ENCODE measurements at regions not wholly inside any gene's neighbourhood (a gene's known extent, or its start where the extent isn't known, plus 50 kb on each side); places are given as distances from the start of the nearest gene placed in this dataset.

- peaks cover 11% of the 10 kb centered on the region for H3K4me1 ChIP-seq (ENCODE audit: control insufficient read depth, insufficient read depth, low read length)
- Mint-ChIP-seq H3K36me3 (ENCODE audit: low read depth) (no peaks in the 10 kb centered on the region), H3K4me3 (peak overlapping the region; percentile 65), H3K4me1 (peaks cover 38% of the 10 kb centered on the region), H3K27ac (peak overlapping the region; percentile 99), H3K9me3 (no peaks in the 10 kb centered on the region), H3K27me3 (ENCODE audit: insufficient read depth) (peaks cover 11% of the 10 kb centered on the region)
- TF ChIP-seq CTCF (conservative IDR thresholded peaks at IDR 0.05) = peak; percentile 43
- WGBS, 2 experiments (ENCODE audit: insufficient coverage in 1 of 2, insufficient read length in 1 of 2) = 0% methylated on average over 9 to 62 of the region's 62 CpGs
- peak; percentile 97 for DNase-seq
- peak overlapping the region; percentile 86 for H3K4me3 ChIP-seq (ENCODE audit: low read length)
- H3K27me3 ChIP-seq (ENCODE audit: control insufficient read depth, insufficient read depth, low read length, poor library complexity, severe bottlenecking) = no peaks in the 10 kb centered on the region
- peak overlapping the region; percentile 100 for H3K27ac ChIP-seq (ENCODE audit: low read depth, low read length)
- H3K36me3 ChIP-seq (ENCODE audit: control insufficient read depth, insufficient read depth, low read length) = no peaks in the 10 kb centered on the region
- peak overlapping the region; percentile 98 for H3K9ac ChIP-seq (ENCODE audit: extremely low read depth, low read length, poor library complexity, severe bottlenecking)
- no peaks in the 10 kb centered on the region for H3K9me3 ChIP-seq (ENCODE audit: control insufficient read depth, low read length)
Observed at GRCh38 chr1:54488065-54488750, 59.8 kb upstream of the ACOT11 start.

GRCh38 chr1:54487571-54488050 is 60.4 kb upstream of the ACOT11 start:
- Mint-ChIP-seq H3K4me3 (peak overlapping the region; percentile 65), H3K27ac (peak overlapping the region; percentile 86), H3K27me3 (ENCODE audit: insufficient read depth) (peaks cover 11% of the 10 kb centered on the region), H3K4me1 (peaks cover 38% of the 10 kb centered on the region), H3K36me3 (ENCODE audit: low read depth) (no peaks in the 10 kb centered on the region), H3K9me3 (no peaks in the 10 kb centered on the region)
- Histone ChIP-seq H3K27ac (ENCODE audit: low read depth, low read length) (peak overlapping the region; percentile 100), H3K36me3 (ENCODE audit: control insufficient read depth, insufficient read depth, low read length) (no peaks in the 10 kb centered on the region), H3K27me3 (ENCODE audit: control insufficient read depth, insufficient read depth, low read length, poor library complexity, severe bottlenecking) (no peaks in the 10 kb centered on the region), H3K9ac (ENCODE audit: extremely low read depth, low read length, poor library complexity, severe bottlenecking) (peak overlapping the region; percentile 98), H3K9me3 (ENCODE audit: control insufficient read depth, low read length) (no peaks in the 10 kb centered on the region), H3K4me1 (ENCODE audit: control insufficient read depth, insufficient read depth, low read length) (peaks cover 11% of the 10 kb centered on the region), H3K4me3 (ENCODE audit: low read length) (peak overlapping the region; percentile 64)
- 16 to 22% methylated on average over 5 to 21 of the region's 21 CpGs for WGBS, 2 experiments (ENCODE audit: insufficient coverage in 1 of 2, insufficient read length in 1 of 2)
- TF ChIP-seq CTCF (conservative IDR thresholded peaks at IDR 0.05) = no peak
- DNase-seq = peak; percentile 77

- H3K4me3 ChIP-seq (ENCODE audit: low read length) = no peak overlapping the region
- no peaks in the 10 kb centered on the region for H3K9me3 Mint-ChIP-seq
- peak overlapping the region; percentile 65 for H3K4me3 Mint-ChIP-seq
- no peaks in the 10 kb centered on the region for H3K36me3 Mint-ChIP-seq (ENCODE audit: low read depth)
- peak overlapping the region; percentile 37 for H3K27ac Mint-ChIP-seq
- TF ChIP-seq CTCF (conservative IDR thresholded peaks at IDR 0.05) = no peak
- H3K4me1 ChIP-seq (ENCODE audit: control insufficient read depth, insufficient read depth, low read length) = peaks cover 11% of the 10 kb centered on the region
- DNase-seq = no peak
- H3K9ac ChIP-seq (ENCODE audit: extremely low read depth, low read length, poor library complexity, severe bottlenecking) = peak overlapping the region; percentile 98
- H3K27me3 Mint-ChIP-seq (ENCODE audit: insufficient read depth) = peaks cover 11% of the 10 kb centered on the region
- no peaks in the 10 kb centered on the region for H3K27me3 ChIP-seq (ENCODE audit: control insufficient read depth, insufficient read depth, low read length, poor library complexity, severe bottlenecking)
- peaks cover 39% of the 10 kb centered on the region for H3K4me1 Mint-ChIP-seq
- no peaks in the 10 kb centered on the region for H3K9me3 ChIP-seq (ENCODE audit: control insufficient read depth, low read length)
- whole genome bisulfite sequencing, 2 experiments (ENCODE audit: insufficient coverage in 1 of 2, insufficient read length in 1 of 2) = 54 to 69% methylated on average over 5 to 8 of the region's 8 CpGs
- H3K36me3 ChIP-seq (ENCODE audit: control insufficient read depth, insufficient read depth, low read length) = no peaks in the 10 kb centered on the region
- H3K27ac ChIP-seq (ENCODE audit: low read depth, low read length) = no peak overlapping the region
Observed at GRCh38 chr1:54486907-54487306, 61.1 kb upstream of the ACOT11 start.

All from endodermal cell (in vitro differentiated cells).